ENCODE measurements at regions not wholly inside any gene's neighbourhood (a gene's known extent, or its start where the extent isn't known, plus 50 kb on each side); places are given as distances from the start of the nearest gene placed in this dataset.
A peak's percentile ranks its signal among the peaks of the same experiment; 100 is the strongest.

GRCh38 chr14:65252482-65253255 is 150.4 kb upstream of the MAX start:
- DNase-seq: no peak

- peak; percentile 87 for DNase-seq
Observed at GRCh38 chr14:65255029-65255545, 152.8 kb upstream of the MAX start.

- DNase-seq: no peak
Observed at GRCh38 chr14:65255583-65256461, 153.5 kb upstream of the MAX start.

GRCh38 chr14:65256714-65257113 is 154.4 kb upstream of the MAX start:
- DNase-seq: no peak

- DNase-seq: no peak
Observed at GRCh38 chr14:65257425-65257824, 155.1 kb upstream of the FUT8 start.

GRCh38 chr14:65258391-65258790 is 154.1 kb upstream of the FUT8 start:
- peak; percentile 89 for DNase-seq

- no peak for DNase-seq
Observed at GRCh38 chr14:65259000-65259399, 153.5 kb upstream of the FUT8 start.

GRCh38 chr14:65260786-65261185 is 151.7 kb upstream of the FUT8 start:
- DNase-seq: no peak

- DNase-seq: no peak
Observed at GRCh38 chr14:65261425-65261920, 151.1 kb upstream of the FUT8 start.

- no peak for DNase-seq
Observed at GRCh38 chr14:65261946-65262345, 150.6 kb upstream of the FUT8 start.

GRCh38 chr14:65263177-65263788 is 149.2 kb upstream of the FUT8 start:
- no peak for DNase-seq

- no peak for DNase-seq
Observed at GRCh38 chr14:65267856-65268255, 144.7 kb upstream of the FUT8 start.

- DNase-seq: no peak
Observed at GRCh38 chr14:65268594-65268993, 143.9 kb upstream of the FUT8 start.

GRCh38 chr14:65269732-65270131 is 142.8 kb upstream of the FUT8 start:
- DNase-seq: no peak

- no peak for DNase-seq
Observed at GRCh38 chr14:65277027-65277426, 135.5 kb upstream of the FUT8 start.

GRCh38 chr14:65277580-65278270 is 134.8 kb upstream of the FUT8 start:
- no peak for DNase-seq

GRCh38 chr14:65278589-65278988 is 133.9 kb upstream of the FUT8 start:
- no peak for DNase-seq

GRCh38 chr14:65279510-65279909 is 133.0 kb upstream of the FUT8 start:
- no peak for DNase-seq

- no peak for DNase-seq
Observed at GRCh38 chr14:65279958-65280357, 132.6 kb upstream of the FUT8 start.

GRCh38 chr14:65280653-65281052 is 131.9 kb upstream of the FUT8 start:
- DNase-seq: no peak

GRCh38 chr14:65281991-65282895 is 130.3 kb upstream of the FUT8 start:
- DNase-seq: peak; percentile 53

GRCh38 chr14:65282896-65283253 is 129.7 kb upstream of the FUT8 start:
- no peak for DNase-seq

All from NCI-H226 (cell line).